DND-41 (cell line): ENCODE measurements at regions not wholly inside any gene's neighbourhood (a gene's known extent, or its start where the extent isn't known, plus 50 kb on each side); places are given as distances from the start of the nearest gene placed in this dataset.

Source experiments
- ATAC-seq: fragments of 200-7000 bp; cut with Tn5 transposase; 3 replicates; pipeline ENCODE4 v1.9.1; 2021; ENCODE audit warnings: low read depth; ENCODE audit not compliant: insufficient read depth
- DNase-seq: peaks from one replicate; pipeline ENCODE4 v3.0.0-alpha.2; 2020
- H2AFZ ChIP-seq: 2 replicates; pipeline ENCODE4 v1.6.0; 2012; ENCODE audit warnings: low read depth, low read length
- H3K27ac ChIP-seq: 2 replicates; pipeline ENCODE4 v1.5.1; 2012; ENCODE audit warnings: low read length, inconsistent platforms
- H3K27me3 ChIP-seq: fragments of 200-600 bp; sonication (generic); 2 replicates; pipeline ENCODE4 v1.6.0; 2012; ENCODE audit warnings: low read length, mild to moderate bottlenecking, inconsistent platforms; ENCODE audit not compliant: insufficient read depth, poor library complexity
- H3K36me3 ChIP-seq: 2 replicates; pipeline ENCODE4 v1.5.1; 2012; ENCODE audit warnings: low read length, inconsistent platforms; ENCODE audit not compliant: insufficient read depth
- H3K4me1 ChIP-seq: 2 replicates; pipeline ENCODE4 v1.5.1; 2012; ENCODE audit warnings: mild to moderate bottlenecking, low read length; ENCODE audit not compliant: insufficient read depth
- H3K4me2 ChIP-seq: 2 replicates; pipeline ENCODE4 v1.6.0; 2012; ENCODE audit warnings: mild to moderate bottlenecking, moderate library complexity, low read length, inconsistent platforms; ENCODE audit not compliant: insufficient read depth
- H3K4me3 ChIP-seq, 2 experiments: fragments of 200-600 bp in 1 of 2; shearing (Covaris generic) in 1 of 2; 2 replicates each; pipeline ENCODE4 v1.5.1; 2012 to 2016; ENCODE audit warnings: inconsistent platforms in 2 of 2, low read length in 2 of 2, mild to moderate bottlenecking in 2 of 2, low read depth in 1 of 2, moderate library complexity in 1 of 2
- H3K79me2 ChIP-seq: 2 replicates; pipeline ENCODE4 v1.6.0; 2012; ENCODE audit warnings: low read length, inconsistent platforms; ENCODE audit not compliant: insufficient read depth
- H3K9ac ChIP-seq: 2 replicates; pipeline ENCODE4 v1.6.0; 2012; ENCODE audit warnings: low read depth, mild to moderate bottlenecking, inconsistent platforms, low read length, moderate library complexity
- H3K9me3 ChIP-seq: 2 replicates; pipeline ENCODE4 v1.5.1; 2012; ENCODE audit warnings: low read length, moderate library complexity, mild to moderate bottlenecking, inconsistent platforms; ENCODE audit not compliant: insufficient read depth, severe bottlenecking
- H4K20me1 ChIP-seq: 2 replicates; pipeline ENCODE4 v1.6.0; 2012; ENCODE audit warnings: low read length; ENCODE audit not compliant: insufficient read depth
- EZH2 ChIP-seq: IDR thresholded peaks from 3 replicates; pipeline ENCODE4 v1.6.1; 2012; ENCODE audit warnings: borderline replicate concordance, low read depth, mild to moderate bottlenecking, moderate library complexity, low read length, inconsistent platforms; ENCODE audit not compliant: severe bottlenecking
- TF ChIP-seq, protein P1 (sequence below): IDR thresholded peaks from 2 replicates; pipeline ENCODE4 v1.5.1; 2012; ENCODE audit warnings: borderline replicate concordance, low read length, moderate library complexity, mild to moderate bottlenecking; ENCODE audit not compliant: poor library complexity, severe bottlenecking; ENCODE audit errors: extremely low read depth

DNA sequence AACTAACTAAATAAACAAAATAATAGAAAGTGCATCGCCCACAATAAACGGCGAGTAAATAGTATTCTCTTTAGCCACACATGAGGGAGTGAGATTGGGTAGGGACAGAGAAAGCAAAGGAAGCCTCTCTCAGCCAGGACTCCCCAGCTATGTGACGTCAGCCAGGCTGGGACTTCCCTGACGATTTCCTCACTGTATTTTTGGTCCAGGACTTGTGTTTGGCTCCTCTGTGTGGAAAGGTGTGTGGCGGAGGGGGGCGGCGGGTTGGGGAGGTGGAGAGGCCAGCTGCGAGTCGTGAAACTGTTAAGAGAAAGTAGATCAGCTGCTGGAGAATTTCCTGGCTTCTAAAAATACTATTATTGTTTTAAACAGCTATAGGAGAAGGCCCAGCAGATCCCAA is 1124.6 kb downstream of the AACS start:
- Histone ChIP-seq H3K9me3 (no peaks in the 10 kb centered on the region), H3K4me1 (no peaks in the 10 kb centered on the region), H3K4me2 (no peak overlapping the region), H3K9ac (no peak overlapping the region), H4K20me1 (no peaks in the 10 kb centered on the region), H2AFZ (no peak overlapping the region), H3K27me3 (no peaks in the 10 kb centered on the region), H3K79me2 (no peaks in the 10 kb centered on the region), H3K27ac (no peak overlapping the region), H3K4me3 (no peak overlapping the region), H3K36me3 (no peaks in the 10 kb centered on the region)
- DNase-seq: no peak
- no peak for TF ChIP-seq EZH2
- TF ChIP-seq, protein P1, sequence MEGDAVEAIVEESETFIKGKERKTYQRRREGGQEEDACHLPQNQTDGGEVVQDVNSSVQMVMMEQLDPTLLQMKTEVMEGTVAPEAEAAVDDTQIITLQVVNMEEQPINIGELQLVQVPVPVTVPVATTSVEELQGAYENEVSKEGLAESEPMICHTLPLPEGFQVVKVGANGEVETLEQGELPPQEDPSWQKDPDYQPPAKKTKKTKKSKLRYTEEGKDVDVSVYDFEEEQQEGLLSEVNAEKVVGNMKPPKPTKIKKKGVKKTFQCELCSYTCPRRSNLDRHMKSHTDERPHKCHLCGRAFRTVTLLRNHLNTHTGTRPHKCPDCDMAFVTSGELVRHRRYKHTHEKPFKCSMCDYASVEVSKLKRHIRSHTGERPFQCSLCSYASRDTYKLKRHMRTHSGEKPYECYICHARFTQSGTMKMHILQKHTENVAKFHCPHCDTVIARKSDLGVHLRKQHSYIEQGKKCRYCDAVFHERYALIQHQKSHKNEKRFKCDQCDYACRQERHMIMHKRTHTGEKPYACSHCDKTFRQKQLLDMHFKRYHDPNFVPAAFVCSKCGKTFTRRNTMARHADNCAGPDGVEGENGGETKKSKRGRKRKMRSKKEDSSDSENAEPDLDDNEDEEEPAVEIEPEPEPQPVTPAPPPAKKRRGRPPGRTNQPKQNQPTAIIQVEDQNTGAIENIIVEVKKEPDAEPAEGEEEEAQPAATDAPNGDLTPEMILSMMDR: no peak
- ATAC-seq: no peak

DNA sequence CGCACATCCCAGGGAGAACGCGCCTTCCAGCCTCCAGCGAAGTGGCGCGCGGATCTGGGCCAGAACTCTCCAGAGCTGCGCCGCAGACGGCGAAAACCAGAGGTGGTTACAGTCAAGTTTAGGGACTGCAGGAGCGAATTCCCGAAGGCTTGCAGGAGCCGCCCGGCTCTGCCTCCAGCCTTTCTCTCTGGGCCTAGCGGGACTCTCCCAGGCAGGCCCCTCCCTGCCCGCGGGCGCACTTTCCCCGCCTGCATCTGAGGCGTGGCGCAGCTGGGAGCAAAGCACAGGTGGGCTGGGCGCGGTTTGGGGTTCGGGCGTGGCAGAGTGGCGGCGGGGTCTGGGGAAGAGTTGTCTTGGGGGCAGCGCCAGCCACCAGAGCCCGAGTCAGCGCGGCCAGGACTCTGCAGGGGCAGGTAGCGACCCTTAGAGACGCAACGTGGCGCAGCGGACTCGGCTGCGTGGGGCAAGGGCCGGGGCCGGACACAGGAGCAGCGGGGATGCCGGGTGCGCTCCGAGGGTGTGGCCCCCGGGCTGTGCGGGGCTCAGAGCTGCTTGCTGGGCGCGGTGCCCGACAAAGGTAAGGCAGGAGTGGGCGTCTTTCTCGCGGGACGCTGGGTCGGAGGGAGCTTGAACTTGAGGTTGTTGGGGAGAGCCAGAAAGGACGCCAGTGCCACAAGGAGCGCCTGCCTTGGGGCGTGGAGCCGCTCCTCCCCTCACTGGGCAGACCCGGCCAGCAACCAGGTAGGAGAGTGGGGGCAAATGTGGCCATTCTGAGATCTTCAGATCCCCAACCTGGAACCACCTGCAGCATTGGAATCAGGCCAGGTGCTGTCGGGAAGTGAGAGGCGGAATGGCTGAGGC is 1126.0 kb downstream of the AACS start:
- Histone ChIP-seq H3K79me2 (no peaks in the 10 kb centered on the region), H3K27ac (no peak overlapping the region), H3K36me3 (no peaks in the 10 kb centered on the region), H2AFZ (no peak overlapping the region), H3K9ac (no peak overlapping the region), H3K4me1 (no peaks in the 10 kb centered on the region), H3K4me3 (no peak overlapping the region), H4K20me1 (no peaks in the 10 kb centered on the region), H3K4me2 (no peak overlapping the region), H3K27me3 (no peaks in the 10 kb centered on the region), H3K9me3 (no peaks in the 10 kb centered on the region)
- no peak for ATAC-seq
- no peak for TF ChIP-seq EZH2
- TF ChIP-seq, protein P1: no peak
- DNase-seq: no peak

DNA sequence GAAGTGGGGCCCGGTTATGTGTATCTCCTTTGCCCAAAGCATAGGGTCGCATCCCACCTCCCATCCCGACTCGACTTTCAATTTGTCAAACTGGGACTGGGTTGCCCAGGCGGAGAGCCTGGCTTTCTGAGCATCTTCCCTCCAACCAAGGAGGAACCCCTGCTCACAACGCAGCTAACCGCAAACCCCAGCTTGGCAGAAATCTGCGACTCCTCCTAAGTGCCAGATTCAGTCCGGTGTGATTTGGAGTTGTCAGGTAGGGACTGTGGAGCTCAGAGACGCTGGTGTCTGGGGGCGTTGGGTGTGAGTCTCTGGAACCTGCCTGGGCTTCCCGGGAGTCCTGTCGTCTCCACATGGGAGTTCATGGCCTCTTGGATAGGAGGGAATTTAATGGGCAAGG is 1126.7 kb downstream of the AACS start:
- H3K4me1 ChIP-seq: no peaks in the 10 kb centered on the region
- TF ChIP-seq EZH2: no peak
- TF ChIP-seq, protein P1: no peak
- H2AFZ ChIP-seq: no peak overlapping the region
- ATAC-seq: no peak
- no peak overlapping the region for H3K9ac ChIP-seq
- H3K4me2 ChIP-seq: no peak overlapping the region
- no peaks in the 10 kb centered on the region for H4K20me1 ChIP-seq
- H3K79me2 ChIP-seq: no peaks in the 10 kb centered on the region
- no peak for DNase-seq
- H3K9me3 ChIP-seq: no peaks in the 10 kb centered on the region
- H3K27ac ChIP-seq: no peak overlapping the region
- no peaks in the 10 kb centered on the region for H3K27me3 ChIP-seq
- no peak overlapping the region for H3K4me3 ChIP-seq
- no peaks in the 10 kb centered on the region for H3K36me3 ChIP-seq
